ENCODE measurements at regions not wholly inside any gene's neighbourhood (a gene's known extent, or its start where the extent isn't known, plus 50 kb on each side); places are given as distances from the start of the nearest gene placed in this dataset.

DNA sequence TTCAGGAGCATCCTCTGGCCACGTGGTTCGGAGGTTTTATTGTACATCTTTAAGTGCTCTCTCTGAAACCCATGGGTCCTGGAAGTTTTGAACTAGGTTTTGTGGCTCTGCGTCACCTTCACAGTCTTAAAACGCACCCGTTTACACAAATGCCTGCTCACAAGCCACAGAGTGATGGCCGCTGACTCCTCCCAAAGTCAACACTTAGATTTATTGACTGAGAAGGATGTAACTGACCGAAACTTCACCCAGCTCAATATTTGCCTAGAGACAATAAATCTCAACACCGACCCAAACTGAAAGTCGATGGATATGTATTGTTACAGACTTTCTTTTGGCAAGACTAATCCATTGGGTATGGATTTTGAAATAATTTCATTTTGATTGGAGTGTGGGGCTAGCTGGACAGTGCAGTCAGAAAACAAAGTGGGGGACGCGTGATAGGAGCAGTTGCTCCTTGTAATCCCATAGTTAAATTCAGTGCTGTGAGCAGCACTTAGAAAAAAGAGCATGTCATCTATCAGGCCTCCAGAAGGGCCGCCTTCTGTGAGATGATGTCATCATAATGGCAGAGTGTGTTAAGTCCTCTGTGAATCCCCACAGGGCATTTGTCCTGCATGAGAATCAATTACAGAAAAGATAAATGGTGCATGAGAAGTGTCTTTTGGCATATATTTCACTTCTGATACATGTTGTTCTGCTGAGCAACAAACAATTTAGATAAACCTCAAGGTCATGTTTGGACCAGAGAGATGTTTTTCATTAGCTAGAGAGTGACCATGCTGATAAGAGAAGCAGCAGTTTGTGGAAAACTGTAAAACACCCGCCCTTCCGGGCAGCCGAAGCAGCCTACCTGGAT, 183.7 kb downstream of the INO80D start (continued):
- TF ChIP-seq, protein P1, sequence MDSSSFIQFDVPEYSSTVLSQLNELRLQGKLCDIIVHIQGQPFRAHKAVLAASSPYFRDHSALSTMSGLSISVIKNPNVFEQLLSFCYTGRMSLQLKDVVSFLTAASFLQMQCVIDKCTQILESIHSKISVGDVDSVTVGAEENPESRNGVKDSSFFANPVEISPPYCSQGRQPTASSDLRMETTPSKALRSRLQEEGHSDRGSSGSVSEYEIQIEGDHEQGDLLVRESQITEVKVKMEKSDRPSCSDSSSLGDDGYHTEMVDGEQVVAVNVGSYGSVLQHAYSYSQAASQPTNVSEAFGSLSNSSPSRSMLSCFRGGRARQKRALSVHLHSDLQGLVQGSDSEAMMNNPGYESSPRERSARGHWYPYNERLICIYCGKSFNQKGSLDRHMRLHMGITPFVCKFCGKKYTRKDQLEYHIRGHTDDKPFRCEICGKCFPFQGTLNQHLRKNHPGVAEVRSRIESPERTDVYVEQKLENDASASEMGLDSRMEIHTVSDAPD (CRISPR knock-in tag; IDR thresholded peaks at IDR 0.05): 0 out of 2 replicates have a peak, but pooled peaks have one; percentile 49
- TF ChIP-seq, protein P2, sequence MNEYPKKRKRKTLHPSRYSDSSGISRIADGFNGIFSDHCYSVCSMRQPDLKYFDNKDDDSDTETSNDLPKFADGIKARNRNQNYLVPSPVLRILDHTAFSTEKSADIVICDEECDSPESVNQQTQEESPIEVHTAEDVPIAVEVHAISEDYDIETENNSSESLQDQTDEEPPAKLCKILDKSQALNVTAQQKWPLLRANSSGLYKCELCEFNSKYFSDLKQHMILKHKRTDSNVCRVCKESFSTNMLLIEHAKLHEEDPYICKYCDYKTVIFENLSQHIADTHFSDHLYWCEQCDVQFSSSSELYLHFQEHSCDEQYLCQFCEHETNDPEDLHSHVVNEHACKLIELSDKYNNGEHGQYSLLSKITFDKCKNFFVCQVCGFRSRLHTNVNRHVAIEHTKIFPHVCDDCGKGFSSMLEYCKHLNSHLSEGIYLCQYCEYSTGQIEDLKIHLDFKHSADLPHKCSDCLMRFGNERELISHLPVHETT (CRISPR knock-in tag; conservative IDR thresholded peaks at IDR 0.05): no peak
- TF ChIP-seq HHEX (CRISPR knock-in tag; IDR thresholded peaks at IDR 0.05) (peak; percentile 93), ZNF34 (CRISPR knock-in tag; IDR thresholded peaks at IDR 0.05; ENCODE audit: borderline replicate concordance) (no peak), MAF1 (CRISPR knock-in tag; IDR thresholded peaks at IDR 0.05; ENCODE audit: borderline replicate concordance) (no peak), ZBTB42 (CRISPR knock-in tag; IDR thresholded peaks at IDR 0.05) (no peak), AGO2 (optimal IDR thresholded peaks at IDR 0.05; ENCODE audit: low read depth, low read length) (no peak), ZNF354B (CRISPR knock-in tag; IDR thresholded peaks at IDR 0.05) (no peak), MED8 (CRISPR knock-in tag; IDR thresholded peaks at IDR 0.05; ENCODE audit: insufficient replicate concordance) (no peak), ZNF780A (CRISPR knock-in tag; IDR thresholded peaks at IDR 0.05) (no peak), THYN1 (CRISPR knock-in tag; IDR thresholded peaks at IDR 0.05; ENCODE audit: borderline replicate concordance, low read depth) (no peak), HMG20A (CRISPR knock-in tag; IDR thresholded peaks at IDR 0.05; ENCODE audit: borderline replicate concordance) (peak; percentile 80), ATAD3A (CRISPR knock-in tag; IDR thresholded peaks at IDR 0.05) (no peak), ZNF605 (CRISPR knock-in tag; IDR thresholded peaks at IDR 0.05) (peak; percentile 10; the same call in 1 of the 2 replicates), FOXP1 (IDR thresholded peaks at IDR 0.05) (no peak), FOXP1 (CRISPR knock-in tag; IDR thresholded peaks at IDR 0.05) (peak; percentile 61), ZNF441 (CRISPR knock-in tag; IDR thresholded peaks at IDR 0.05; ENCODE audit: borderline replicate concordance) (no peak), ZNF629 (CRISPR knock-in tag; conservative IDR thresholded peaks at IDR 0.05) (no peak), ZNF121 (CRISPR knock-in tag; IDR thresholded peaks at IDR 0.05) (no peak), CREM (IDR thresholded peaks at IDR 0.05) (0 out of 2 replicates have a peak, but pooled peaks have one; percentile 22), CREM (CRISPR knock-in tag; IDR thresholded peaks at IDR 0.05) (no peak), YEATS4 (CRISPR knock-in tag; IDR thresholded peaks at IDR 0.05; ENCODE audit: borderline replicate concordance) (no peak), ZNF724P (CRISPR knock-in tag; IDR thresholded peaks at IDR 0.05; ENCODE audit: borderline replicate concordance) (no peak), CC2D1A (CRISPR knock-in tag; IDR thresholded peaks at IDR 0.05) (no peak), AKAP8 (CRISPR knock-in tag; IDR thresholded peaks at IDR 0.05) (no peak)
- TF ChIP-seq, protein P3, sequence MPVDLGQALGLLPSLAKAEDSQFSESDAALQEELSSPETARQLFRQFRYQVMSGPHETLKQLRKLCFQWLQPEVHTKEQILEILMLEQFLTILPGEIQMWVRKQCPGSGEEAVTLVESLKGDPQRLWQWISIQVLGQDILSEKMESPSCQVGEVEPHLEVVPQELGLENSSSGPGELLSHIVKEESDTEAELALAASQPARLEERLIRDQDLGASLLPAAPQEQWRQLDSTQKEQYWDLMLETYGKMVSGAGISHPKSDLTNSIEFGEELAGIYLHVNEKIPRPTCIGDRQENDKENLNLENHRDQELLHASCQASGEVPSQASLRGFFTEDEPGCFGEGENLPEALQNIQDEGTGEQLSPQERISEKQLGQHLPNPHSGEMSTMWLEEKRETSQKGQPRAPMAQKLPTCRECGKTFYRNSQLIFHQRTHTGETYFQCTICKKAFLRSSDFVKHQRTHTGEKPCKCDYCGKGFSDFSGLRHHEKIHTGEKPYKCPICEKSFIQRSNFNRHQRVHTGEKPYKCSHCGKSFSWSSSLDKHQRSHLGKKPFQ (CRISPR knock-in tag; IDR thresholded peaks at IDR 0.05; ENCODE audit: insufficient replicate concordance): no peak
- TF ChIP-seq, protein P4, sequence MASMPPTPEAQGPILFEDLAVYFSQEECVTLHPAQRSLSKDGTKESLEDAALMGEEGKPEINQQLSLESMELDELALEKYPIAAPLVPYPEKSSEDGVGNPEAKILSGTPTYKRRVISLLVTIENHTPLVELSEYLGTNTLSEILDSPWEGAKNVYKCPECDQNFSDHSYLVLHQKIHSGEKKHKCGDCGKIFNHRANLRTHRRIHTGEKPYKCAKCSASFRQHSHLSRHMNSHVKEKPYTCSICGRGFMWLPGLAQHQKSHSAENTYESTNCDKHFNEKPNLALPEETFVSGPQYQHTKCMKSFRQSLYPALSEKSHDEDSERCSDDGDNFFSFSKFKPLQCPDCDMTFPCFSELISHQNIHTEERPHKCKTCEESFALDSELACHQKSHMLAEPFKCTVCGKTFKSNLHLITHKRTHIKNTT (CRISPR knock-in tag; IDR thresholded peaks at IDR 0.05): no peak

Data from HepG2 (cell line).